MM.1S (cell line): ENCODE measurements at regions not wholly inside any gene's neighbourhood (a gene's known extent, or its start where the extent isn't known, plus 50 kb on each side); places are given as distances from the start of the nearest gene placed in this dataset.

ENCODE experiments used
- EZH2phosphoT487 ChIP-seq: fragments of 300-600 bp; sonication (generic); IDR thresholded peaks from 2 replicates; pipeline ENCODE4 v1.6.1; 2018; ENCODE audit warnings: antibody characterized with exemption, low read length
- TF ChIP-seq, protein P1 (sequence below): fragments of 300-600 bp; sonication (generic); IDR thresholded peaks from 2 replicates; pipeline ENCODE4 v1.5.1; 2016; ENCODE audit warnings: antibody characterized with exemption, low read length, mixed read lengths

DNA sequence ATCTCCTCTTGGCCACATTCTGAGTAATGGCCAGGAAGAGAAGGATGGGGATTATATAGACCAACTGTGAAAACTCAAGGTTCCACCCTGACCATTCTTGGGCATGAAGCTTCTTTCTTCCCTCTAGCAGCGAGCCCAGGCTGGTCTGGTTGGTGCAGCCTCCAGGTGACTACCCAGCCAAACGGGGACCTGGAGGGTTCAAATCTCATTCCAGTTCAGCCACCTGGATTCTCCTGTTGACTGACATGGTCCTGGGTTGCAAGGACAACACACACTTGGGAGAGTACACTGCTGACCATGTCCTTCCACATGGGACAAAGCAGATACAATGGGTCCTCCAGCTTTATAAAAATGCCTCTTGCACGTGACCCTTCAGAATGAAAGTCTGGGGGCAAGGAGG lies 67.0 kb downstream of the SHANK2 start:
- TF ChIP-seq, protein P1, sequence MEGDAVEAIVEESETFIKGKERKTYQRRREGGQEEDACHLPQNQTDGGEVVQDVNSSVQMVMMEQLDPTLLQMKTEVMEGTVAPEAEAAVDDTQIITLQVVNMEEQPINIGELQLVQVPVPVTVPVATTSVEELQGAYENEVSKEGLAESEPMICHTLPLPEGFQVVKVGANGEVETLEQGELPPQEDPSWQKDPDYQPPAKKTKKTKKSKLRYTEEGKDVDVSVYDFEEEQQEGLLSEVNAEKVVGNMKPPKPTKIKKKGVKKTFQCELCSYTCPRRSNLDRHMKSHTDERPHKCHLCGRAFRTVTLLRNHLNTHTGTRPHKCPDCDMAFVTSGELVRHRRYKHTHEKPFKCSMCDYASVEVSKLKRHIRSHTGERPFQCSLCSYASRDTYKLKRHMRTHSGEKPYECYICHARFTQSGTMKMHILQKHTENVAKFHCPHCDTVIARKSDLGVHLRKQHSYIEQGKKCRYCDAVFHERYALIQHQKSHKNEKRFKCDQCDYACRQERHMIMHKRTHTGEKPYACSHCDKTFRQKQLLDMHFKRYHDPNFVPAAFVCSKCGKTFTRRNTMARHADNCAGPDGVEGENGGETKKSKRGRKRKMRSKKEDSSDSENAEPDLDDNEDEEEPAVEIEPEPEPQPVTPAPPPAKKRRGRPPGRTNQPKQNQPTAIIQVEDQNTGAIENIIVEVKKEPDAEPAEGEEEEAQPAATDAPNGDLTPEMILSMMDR, result no peak
- no peak for TF ChIP-seq EZH2phosphoT487
